ENCODE measurements at regions not wholly inside any gene's neighbourhood (a gene's known extent, or its start where the extent isn't known, plus 50 kb on each side); places are given as distances from the start of the nearest gene placed in this dataset.

- no peak for DNase-seq (ENCODE audit: low read depth)
These were observed 57.0 kb upstream of the PAK1 start for GRCh38 chr11:77530879-77531278.

GRCh38 chr11:77529685-77530084 lies 55.8 kb upstream of the PAK1 start:
- no peak for DNase-seq (ENCODE audit: low read depth)

GRCh38 chr11:77525455-77526091 lies 51.7 kb upstream of the PAK1 start:
- DNase-seq (ENCODE audit: low read depth): peak; percentile 29

- no peak for DNase-seq (ENCODE audit: low read depth)
These were observed 50.6 kb upstream of the PAK1 start for GRCh38 chr11:77524539-77524938.

GRCh38 chr11:77523712-77524111 lies 49.8 kb upstream of the PAK1 start:
- no peak for DNase-seq (ENCODE audit: low read depth)
